ENCODE measurements at regions not wholly inside any gene's neighbourhood (a gene's known extent, or its start where the extent isn't known, plus 50 kb on each side); places are given as distances from the start of the nearest gene placed in this dataset.
"Not testable (repeated sequence)": the region's sequence is repeated elsewhere in the genome, so short reads cannot be mapped to it uniquely, and the experiment has no call there.

GRCh38 chr12:34404377-34405285 is 382.3 kb downstream of the ALG10 start:
- no peaks in the 10 kb centered on the region for H3K27me3 ChIP-seq (ENCODE audit: insufficient read depth, low read length)
- no peaks in the 10 kb centered on the region for H3K36me3 ChIP-seq (ENCODE audit: insufficient read depth, low read length)
- no peaks in the 10 kb centered on the region for H3K4me1 ChIP-seq (ENCODE audit: control insufficient read depth, insufficient read depth, low read length, unreplicated experiment)
- no peak overlapping the region for H3K27ac ChIP-seq (ENCODE audit: low read depth, low read length)
- H2AFZ ChIP-seq (ENCODE audit: low read length, unreplicated experiment) = no peak overlapping the region
- no peaks in the 10 kb centered on the region for H3K79me2 ChIP-seq (ENCODE audit: control insufficient read depth, insufficient read depth, low read length, unreplicated experiment)
- H3K4me3 ChIP-seq (ENCODE audit: low read depth, low read length) = no peak overlapping the region

GRCh38 chr12:34405286-34406227 is 383.3 kb downstream of the ALG10 start:
- H3K4me1 ChIP-seq (ENCODE audit: control insufficient read depth, insufficient read depth, low read length, unreplicated experiment) = no peaks in the 10 kb centered on the region
- no peak overlapping the region for H3K27ac ChIP-seq (ENCODE audit: low read depth, low read length)
- no peaks in the 10 kb centered on the region for H3K27me3 ChIP-seq (ENCODE audit: insufficient read depth, low read length)
- H2AFZ ChIP-seq (ENCODE audit: low read length, unreplicated experiment) = no peak overlapping the region
- H3K36me3 ChIP-seq (ENCODE audit: insufficient read depth, low read length) = no peaks in the 10 kb centered on the region
- H3K4me3 ChIP-seq (ENCODE audit: low read depth, low read length) = no peak overlapping the region
- H3K79me2 ChIP-seq (ENCODE audit: control insufficient read depth, insufficient read depth, low read length, unreplicated experiment) = no peaks in the 10 kb centered on the region

GRCh38 chr12:34406228-34406995 is 384.1 kb downstream of the ALG10 start:
- H3K36me3 ChIP-seq (ENCODE audit: insufficient read depth, low read length) = no peaks in the 10 kb centered on the region
- no peak overlapping the region for H3K4me3 ChIP-seq (ENCODE audit: low read depth, low read length)
- H3K27ac ChIP-seq (ENCODE audit: low read depth, low read length) = no peak overlapping the region
- no peaks in the 10 kb centered on the region for H3K4me1 ChIP-seq (ENCODE audit: control insufficient read depth, insufficient read depth, low read length, unreplicated experiment)
- H2AFZ ChIP-seq (ENCODE audit: low read length, unreplicated experiment) = no peak overlapping the region
- H3K79me2 ChIP-seq (ENCODE audit: control insufficient read depth, insufficient read depth, low read length, unreplicated experiment) = no peaks in the 10 kb centered on the region
- H3K27me3 ChIP-seq (ENCODE audit: insufficient read depth, low read length) = no peaks in the 10 kb centered on the region

- no peaks in the 10 kb centered on the region for H3K79me2 ChIP-seq (ENCODE audit: control insufficient read depth, insufficient read depth, low read length, unreplicated experiment)
- no peak overlapping the region for H2AFZ ChIP-seq (ENCODE audit: low read length, unreplicated experiment)
- no peaks in the 10 kb centered on the region for H3K36me3 ChIP-seq (ENCODE audit: insufficient read depth, low read length)
- H3K4me3 ChIP-seq (ENCODE audit: low read depth, low read length) = no peak overlapping the region
- no peak overlapping the region for H3K27ac ChIP-seq (ENCODE audit: low read depth, low read length)
- H3K27me3 ChIP-seq (ENCODE audit: insufficient read depth, low read length) = no peaks in the 10 kb centered on the region
- no peaks in the 10 kb centered on the region for H3K4me1 ChIP-seq (ENCODE audit: control insufficient read depth, insufficient read depth, low read length, unreplicated experiment)
These were observed 384.7 kb downstream of the ALG10 start for GRCh38 chr12:34406996-34407300.

GRCh38 chr12:34407813-34408212 is 385.5 kb downstream of the ALG10 start:
- Histone ChIP-seq H3K79me2 (ENCODE audit: control insufficient read depth, insufficient read depth, low read length, unreplicated experiment) (no peaks in the 10 kb centered on the region), H2AFZ (ENCODE audit: low read length, unreplicated experiment) (no peak overlapping the region), H3K4me3 (ENCODE audit: low read depth, low read length) (no peak overlapping the region), H3K27me3 (ENCODE audit: insufficient read depth, low read length) (no peaks in the 10 kb centered on the region), H3K4me1 (ENCODE audit: control insufficient read depth, insufficient read depth, low read length, unreplicated experiment) (no peaks in the 10 kb centered on the region), H3K36me3 (ENCODE audit: insufficient read depth, low read length) (no peaks in the 10 kb centered on the region), H3K27ac (ENCODE audit: low read depth, low read length) (no peak overlapping the region)

GRCh38 chr12:34431509-34431908 is 409.2 kb downstream of the ALG10 start:
- H3K36me3 ChIP-seq (ENCODE audit: insufficient read depth, low read length); H3K4me1 ChIP-seq (ENCODE audit: control insufficient read depth, insufficient read depth, low read length, unreplicated experiment); H3K27me3 ChIP-seq (ENCODE audit: insufficient read depth, low read length); H3K4me3 ChIP-seq (ENCODE audit: low read depth, low read length); H3K27ac ChIP-seq (ENCODE audit: low read depth, low read length); H3K79me2 ChIP-seq (ENCODE audit: control insufficient read depth, insufficient read depth, low read length, unreplicated experiment); H2AFZ ChIP-seq (ENCODE audit: low read length, unreplicated experiment): not testable (repeated sequence)

Measured in ACC112 (cell line).